ACC112 (cell line): ENCODE measurements at regions not wholly inside any gene's neighbourhood (a gene's known extent, or its start where the extent isn't known, plus 50 kb on each side); places are given as distances from the start of the nearest gene placed in this dataset.

Experiments
- H2AFZ ChIP-seq: fragments of 200-600 bp; sonication (generic); one replicate; pipeline ENCODE4 v1.6.0; 2017; ENCODE audit warnings: antibody characterized with exemption, low read length; ENCODE audit not compliant: unreplicated experiment
- H3K27ac ChIP-seq: fragments of 200-600 bp; sonication (generic); 2 replicates; pipeline ENCODE4 v1.5.1; 2014; ENCODE audit warnings: low read depth, mild to moderate bottlenecking, antibody characterized with exemption, low read length, moderate library complexity
- H3K27me3 ChIP-seq: fragments of 200-600 bp; sonication (generic); 2 replicates; pipeline ENCODE4 v1.6.1; 2014; ENCODE audit warnings: mild to moderate bottlenecking, antibody characterized with exemption, low read length, moderate library complexity, mixed read lengths; ENCODE audit not compliant: insufficient read depth
- H3K36me3 ChIP-seq: fragments of 200-600 bp; sonication (generic); 2 replicates; pipeline ENCODE4 v1.6.1; 2016; ENCODE audit warnings: mild to moderate bottlenecking, antibody characterized with exemption, low read length, moderate library complexity, mixed read lengths; ENCODE audit not compliant: insufficient read depth
- H3K4me1 ChIP-seq: fragments of 200-600 bp; sonication (generic); one replicate; pipeline ENCODE4 v1.6.1; 2016; ENCODE audit warnings: low read length, mixed read lengths; ENCODE audit not compliant: insufficient read depth, unreplicated experiment, control insufficient read depth
- H3K4me3 ChIP-seq: fragments of 200-600 bp; sonication (generic); 2 replicates; pipeline ENCODE4 v1.5.1; 2014; ENCODE audit warnings: mild to moderate bottlenecking, low read depth, low read length
- H3K79me2 ChIP-seq: fragments of 200-600 bp; sonication (generic); one replicate; pipeline ENCODE4 v1.6.0; 2016; ENCODE audit warnings: low read length; ENCODE audit not compliant: control insufficient read depth, unreplicated experiment, insufficient read depth

- no peaks in the 10 kb centered on the region for H3K36me3 ChIP-seq
- no peak overlapping the region for H2AFZ ChIP-seq
- H3K27me3 ChIP-seq, result no peaks in the 10 kb centered on the region
- H3K4me1 ChIP-seq, result no peaks in the 10 kb centered on the region
- no peak overlapping the region for H3K4me3 ChIP-seq
- H3K79me2 ChIP-seq, result no peaks in the 10 kb centered on the region
- H3K27ac ChIP-seq, result no peak overlapping the region
These were observed 79.9 kb upstream of the SEPTIN5 start for GRCh38 chr22:19634226-19634975.

- no peak overlapping the region for H3K4me3 ChIP-seq
- H3K79me2 ChIP-seq, result no peaks in the 10 kb centered on the region
- H2AFZ ChIP-seq, result no peak overlapping the region
- H3K27ac ChIP-seq, result no peak overlapping the region
- no peaks in the 10 kb centered on the region for H3K27me3 ChIP-seq
- no peaks in the 10 kb centered on the region for H3K36me3 ChIP-seq
- H3K4me1 ChIP-seq, result no peaks in the 10 kb centered on the region
These were observed 78.7 kb upstream of the SEPTIN5 start for GRCh38 chr22:19635644-19636043.

- H3K79me2 ChIP-seq, result no peaks in the 10 kb centered on the region
- no peaks in the 10 kb centered on the region for H3K4me1 ChIP-seq
- H3K4me3 ChIP-seq, result no peak overlapping the region
- H3K36me3 ChIP-seq, result no peaks in the 10 kb centered on the region
- H3K27me3 ChIP-seq, result no peaks in the 10 kb centered on the region
- no peak overlapping the region for H3K27ac ChIP-seq
- H2AFZ ChIP-seq, result no peak overlapping the region
These were observed 77.5 kb upstream of the SEPTIN5 start for GRCh38 chr22:19636696-19637407.

GRCh38 chr22:19637408-19638281 is 76.7 kb upstream of the SEPTIN5 start:
- no peaks in the 10 kb centered on the region for H3K4me1 ChIP-seq
- H3K36me3 ChIP-seq, result no peaks in the 10 kb centered on the region
- no peak overlapping the region for H2AFZ ChIP-seq
- H3K4me3 ChIP-seq, result no peak overlapping the region
- no peak overlapping the region for H3K27ac ChIP-seq
- H3K27me3 ChIP-seq, result no peaks in the 10 kb centered on the region
- no peaks in the 10 kb centered on the region for H3K79me2 ChIP-seq

DNA sequence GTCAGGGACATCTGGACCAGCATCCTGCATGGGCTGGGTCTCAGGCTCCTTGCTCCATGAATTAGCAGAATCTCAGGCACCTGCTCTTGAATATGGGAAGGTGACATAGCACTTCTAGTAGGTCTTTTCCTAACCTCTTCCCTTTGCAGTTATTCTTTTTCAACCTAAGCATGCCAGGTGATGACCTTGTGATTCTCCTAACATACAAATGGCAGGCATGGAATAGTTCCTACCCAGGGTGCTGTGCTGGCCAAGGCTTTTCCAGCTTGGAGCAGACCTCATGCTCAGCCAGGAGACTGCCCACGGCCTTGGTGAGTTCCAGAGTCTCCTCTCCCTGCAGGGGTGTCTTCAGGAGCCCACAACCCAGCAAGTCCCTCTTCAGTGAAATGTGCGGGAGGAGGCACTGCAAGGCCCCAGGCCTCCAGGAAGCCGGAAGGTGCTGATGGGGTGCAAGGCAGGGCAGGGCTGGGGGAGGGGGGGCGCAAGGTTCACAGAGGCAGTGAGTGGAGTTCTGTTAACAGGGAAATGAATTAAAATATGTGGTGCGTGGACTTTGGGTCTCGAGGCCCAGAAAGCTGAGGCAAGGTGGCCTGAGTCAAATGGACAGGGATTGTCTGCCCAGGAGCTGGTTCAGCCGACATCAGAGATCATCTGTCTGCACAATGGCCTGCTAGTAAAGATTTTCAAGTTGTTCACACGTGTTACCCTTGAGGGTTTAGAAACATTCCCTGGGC is 75.9 kb upstream of the SEPTIN5 start:
- H3K79me2 ChIP-seq, result no peaks in the 10 kb centered on the region
- H3K4me3 ChIP-seq, result no peak overlapping the region
- no peak overlapping the region for H3K27ac ChIP-seq
- no peaks in the 10 kb centered on the region for H3K4me1 ChIP-seq
- H3K27me3 ChIP-seq, result no peaks in the 10 kb centered on the region
- no peaks in the 10 kb centered on the region for H3K36me3 ChIP-seq
- no peak overlapping the region for H2AFZ ChIP-seq

GRCh38 chr22:19639610-19640135 is 74.6 kb upstream of the SEPTIN5 start:
- H3K27ac ChIP-seq, result no peak overlapping the region
- no peaks in the 10 kb centered on the region for H3K36me3 ChIP-seq
- H3K79me2 ChIP-seq, result no peaks in the 10 kb centered on the region
- H2AFZ ChIP-seq, result no peak overlapping the region
- no peak overlapping the region for H3K4me3 ChIP-seq
- no peaks in the 10 kb centered on the region for H3K27me3 ChIP-seq
- H3K4me1 ChIP-seq, result no peaks in the 10 kb centered on the region

- H3K79me2 ChIP-seq, result no peaks in the 10 kb centered on the region
- no peak overlapping the region for H2AFZ ChIP-seq
- no peaks in the 10 kb centered on the region for H3K36me3 ChIP-seq
- H3K4me3 ChIP-seq, result no peak overlapping the region
- no peaks in the 10 kb centered on the region for H3K4me1 ChIP-seq
- no peak overlapping the region for H3K27ac ChIP-seq
- no peaks in the 10 kb centered on the region for H3K27me3 ChIP-seq
These were observed 74.0 kb upstream of the SEPTIN5 start for GRCh38 chr22:19640306-19640705.

DNA sequence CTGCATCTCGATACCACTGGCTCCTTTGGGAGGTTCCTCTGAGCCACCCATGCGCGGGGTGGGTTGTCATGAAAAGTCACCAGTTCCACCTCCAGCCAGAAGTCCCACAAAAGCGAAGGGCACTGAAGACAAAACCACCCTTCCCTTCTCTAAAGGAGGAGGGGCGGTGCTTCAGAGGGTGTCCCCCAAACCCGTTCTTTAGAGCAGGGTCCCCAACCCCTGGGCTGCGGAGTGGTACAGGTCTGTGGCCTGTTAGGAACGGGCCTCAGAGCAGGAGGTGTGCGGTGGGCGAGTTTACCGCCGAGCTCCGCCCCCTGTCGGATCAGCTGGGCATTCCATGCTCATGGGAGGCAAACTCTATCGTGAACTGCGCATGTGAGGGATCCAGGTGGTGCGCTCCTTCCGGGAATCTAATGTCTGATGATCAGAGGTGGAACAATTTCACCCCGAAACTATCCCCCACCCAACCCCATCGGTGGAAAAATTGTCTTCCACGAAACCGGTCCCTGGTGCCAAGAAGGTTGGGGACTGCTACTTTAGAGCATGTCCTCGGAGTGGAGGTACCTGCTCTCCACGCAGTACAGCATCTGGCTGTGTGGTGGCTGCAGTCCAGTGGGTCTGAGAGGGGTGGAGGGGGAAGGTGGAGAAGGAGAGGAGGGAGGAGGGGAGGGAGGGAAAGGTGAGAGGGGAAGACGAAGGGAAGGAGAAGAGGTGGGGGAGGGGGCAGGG is 72.9 kb upstream of the SEPTIN5 start:
- H3K27ac ChIP-seq, result no peak overlapping the region
- H2AFZ ChIP-seq, result no peak overlapping the region
- no peak overlapping the region for H3K4me3 ChIP-seq

DNA sequence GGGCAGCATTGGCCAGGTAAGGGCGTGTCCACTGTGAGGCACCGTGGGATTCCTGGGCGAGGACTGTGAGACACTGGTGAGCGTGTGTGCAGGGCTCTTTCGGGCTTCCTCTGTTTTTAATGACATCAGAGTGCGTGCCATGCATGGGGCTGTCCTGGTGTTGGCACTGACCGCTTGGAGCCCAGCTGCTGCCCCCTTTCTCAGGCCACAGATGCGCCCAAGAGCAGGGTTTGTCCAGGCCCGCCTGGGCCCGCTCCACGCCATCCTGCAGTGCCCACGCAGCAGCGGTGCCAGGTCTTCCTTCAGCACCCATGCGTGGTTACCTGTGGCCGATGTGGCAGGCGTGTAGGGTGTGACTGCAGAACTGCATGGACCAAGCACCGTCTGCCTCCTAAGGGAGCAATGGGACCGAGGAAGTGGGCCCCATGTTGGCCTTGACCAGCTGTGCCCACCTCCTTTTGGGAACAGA is 72.3 kb upstream of the SEPTIN5 start:
- Histone ChIP-seq H3K4me3 (no peak overlapping the region), H3K4me1 (no peaks in the 10 kb centered on the region), H3K36me3 (no peaks in the 10 kb centered on the region), H3K79me2 (no peaks in the 10 kb centered on the region), H3K27me3 (peaks cover 3% of the 10 kb centered on the region; the same call in 1 of the 2 replicates), H3K27ac (no peak overlapping the region), H2AFZ (no peak overlapping the region)

More for the DNA sequence above, 72.9 kb upstream of the SEPTIN5 start:
- H3K36me3 ChIP-seq, result no peaks in the 10 kb centered on the region
- peaks cover 3% of the 10 kb centered on the region; the same call in 1 of the 2 replicates for H3K27me3 ChIP-seq
- no peaks in the 10 kb centered on the region for H3K79me2 ChIP-seq
- no peaks in the 10 kb centered on the region for H3K4me1 ChIP-seq
